ENCODE measurements at regions not wholly inside any gene's neighbourhood (a gene's known extent, or its start where the extent isn't known, plus 50 kb on each side); places are given as distances from the start of the nearest gene placed in this dataset.
"Not testable (repeated sequence)": the region's sequence is repeated elsewhere in the genome, so short reads cannot be mapped to it uniquely, and the experiment has no call there.

- DNase-seq = peak; percentile 0
Observed at GRCh38 chr2:89326455-89326854, 635.0 kb downstream of the RPIA start.

GRCh38 chr2:89328790-89329189 lies 637.3 kb downstream of the RPIA start:
- DNase-seq = not testable (repeated sequence)
